ENCODE measurements at regions not wholly inside any gene's neighbourhood (a gene's known extent, or its start where the extent isn't known, plus 50 kb on each side); places are given as distances from the start of the nearest gene placed in this dataset.

- WGBS (ENCODE audit: insufficient coverage, low lambda C conversion rate): no CpG with 5 or more reads among the region's 4 CpGs
- no peak overlapping the region for H3K27ac ChIP-seq (ENCODE audit: low read length)
- no peaks in the 10 kb centered on the region for H3K36me3 ChIP-seq (ENCODE audit: control insufficient read depth, insufficient read depth, low read length)
- peaks cover 4% of the 10 kb centered on the region for H3K27me3 ChIP-seq (ENCODE audit: control insufficient read depth, insufficient read depth, low read length)
- no peak for DNase-seq
- no peaks in the 10 kb centered on the region for H3K4me1 ChIP-seq (ENCODE audit: control insufficient read depth, insufficient read depth, low read length)
- no peak overlapping the region for H3K4me3 ChIP-seq (ENCODE audit: low read length)
- H3K9me3 ChIP-seq (ENCODE audit: control insufficient read depth, low read depth, low read length): no peaks in the 10 kb centered on the region
These were observed 50.3 kb upstream of the ITGA11 start for GRCh38 chr15:68482246-68482645.

GRCh38 chr15:68483165-68483564 lies 51.2 kb upstream of the ITGA11 start:
- Histone ChIP-seq H3K4me1 (ENCODE audit: control insufficient read depth, insufficient read depth, low read length) (no peaks in the 10 kb centered on the region), H3K9me3 (ENCODE audit: control insufficient read depth, low read depth, low read length) (no peaks in the 10 kb centered on the region), H3K27ac (ENCODE audit: low read length) (no peak overlapping the region), H3K4me3 (ENCODE audit: low read length) (no peak overlapping the region), H3K27me3 (ENCODE audit: control insufficient read depth, insufficient read depth, low read length) (peaks cover 4% of the 10 kb centered on the region), H3K36me3 (ENCODE audit: control insufficient read depth, insufficient read depth, low read length) (no peaks in the 10 kb centered on the region)
- DNase-seq: no peak
- WGBS (ENCODE audit: insufficient coverage, low lambda C conversion rate): no CpG with 5 or more reads among the region's 3 CpGs

- DNase-seq: no peak
- H3K9me3 ChIP-seq (ENCODE audit: control insufficient read depth, low read depth, low read length): no peaks in the 10 kb centered on the region
These were observed 52.3 kb upstream of the ITGA11 start for GRCh38 chr15:68484220-68484619.

GRCh38 chr15:68484696-68485400 lies 52.9 kb upstream of the ITGA11 start:
- peaks cover 7% of the 10 kb centered on the region for H3K27me3 ChIP-seq (ENCODE audit: control insufficient read depth, insufficient read depth, low read length)
- DNase-seq: no peak
- no CpG with 5 or more reads among the region's 14 CpGs for WGBS (ENCODE audit: insufficient coverage, low lambda C conversion rate)
- no peaks in the 10 kb centered on the region for H3K4me1 ChIP-seq (ENCODE audit: control insufficient read depth, insufficient read depth, low read length)
- no peak overlapping the region for H3K27ac ChIP-seq (ENCODE audit: low read length)
- H3K4me3 ChIP-seq (ENCODE audit: low read length): no peak overlapping the region
- no peaks in the 10 kb centered on the region for H3K36me3 ChIP-seq (ENCODE audit: control insufficient read depth, insufficient read depth, low read length)
- H3K9me3 ChIP-seq (ENCODE audit: control insufficient read depth, low read depth, low read length): no peaks in the 10 kb centered on the region

More at GRCh38 chr15:68484220-68484619, 52.3 kb upstream of the ITGA11 start:
- Histone ChIP-seq H3K4me3 (ENCODE audit: low read length) (no peak overlapping the region), H3K36me3 (ENCODE audit: control insufficient read depth, insufficient read depth, low read length) (no peaks in the 10 kb centered on the region), H3K4me1 (ENCODE audit: control insufficient read depth, insufficient read depth, low read length) (no peaks in the 10 kb centered on the region), H3K27me3 (ENCODE audit: control insufficient read depth, insufficient read depth, low read length) (peaks cover 5% of the 10 kb centered on the region), H3K27ac (ENCODE audit: low read length) (no peak overlapping the region)

GRCh38 chr15:68485721-68486360 lies 53.9 kb upstream of the ITGA11 start:
- Histone ChIP-seq H3K27ac (ENCODE audit: low read length) (no peak overlapping the region), H3K36me3 (ENCODE audit: control insufficient read depth, insufficient read depth, low read length) (no peaks in the 10 kb centered on the region), H3K27me3 (ENCODE audit: control insufficient read depth, insufficient read depth, low read length) (peaks cover 2% of the 10 kb centered on the region), H3K4me1 (ENCODE audit: control insufficient read depth, insufficient read depth, low read length) (no peaks in the 10 kb centered on the region), H3K9me3 (ENCODE audit: control insufficient read depth, low read depth, low read length) (no peaks in the 10 kb centered on the region), H3K4me3 (ENCODE audit: low read length) (no peak overlapping the region)
- WGBS (ENCODE audit: insufficient coverage, low lambda C conversion rate): no CpG with 5 or more reads among the region's 6 CpGs
- peak in 1 of 2 donors; percentile 15 for DNase-seq

- DNase-seq: no peak
- H3K27ac ChIP-seq (ENCODE audit: low read length): no peak overlapping the region
- peaks cover 5% of the 10 kb centered on the region for H3K27me3 ChIP-seq (ENCODE audit: control insufficient read depth, insufficient read depth, low read length)
- no peaks in the 10 kb centered on the region for H3K4me1 ChIP-seq (ENCODE audit: control insufficient read depth, insufficient read depth, low read length)
- H3K4me3 ChIP-seq (ENCODE audit: low read length): no peak overlapping the region
- WGBS (ENCODE audit: insufficient coverage, low lambda C conversion rate): no CpG with 5 or more reads among the region's 5 CpGs
- no peaks in the 10 kb centered on the region for H3K36me3 ChIP-seq (ENCODE audit: control insufficient read depth, insufficient read depth, low read length)
- no peaks in the 10 kb centered on the region for H3K9me3 ChIP-seq (ENCODE audit: control insufficient read depth, low read depth, low read length)
These were observed 55.3 kb upstream of the ITGA11 start for GRCh38 chr15:68487087-68487843.

GRCh38 chr15:68488290-68488689 lies 56.3 kb upstream of the ITGA11 start:
- H3K4me3 ChIP-seq (ENCODE audit: low read length): no peak overlapping the region
- no peak overlapping the region for H3K27ac ChIP-seq (ENCODE audit: low read length)
- DNase-seq: no peak
- no CpG with 5 or more reads among the region's 5 CpGs for WGBS (ENCODE audit: insufficient coverage, low lambda C conversion rate)
- peaks cover 12% of the 10 kb centered on the region for H3K27me3 ChIP-seq (ENCODE audit: control insufficient read depth, insufficient read depth, low read length)
- no peaks in the 10 kb centered on the region for H3K9me3 ChIP-seq (ENCODE audit: control insufficient read depth, low read depth, low read length)
- H3K36me3 ChIP-seq (ENCODE audit: control insufficient read depth, insufficient read depth, low read length): no peaks in the 10 kb centered on the region
- no peaks in the 10 kb centered on the region for H3K4me1 ChIP-seq (ENCODE audit: control insufficient read depth, insufficient read depth, low read length)

- no peaks in the 10 kb centered on the region for H3K36me3 ChIP-seq (ENCODE audit: control insufficient read depth, insufficient read depth, low read length)
- DNase-seq: no peak
- H3K9me3 ChIP-seq (ENCODE audit: control insufficient read depth, low read depth, low read length): no peaks in the 10 kb centered on the region
- H3K4me3 ChIP-seq (ENCODE audit: low read length): no peak overlapping the region
- H3K27me3 ChIP-seq (ENCODE audit: control insufficient read depth, insufficient read depth, low read length): peaks cover 19% of the 10 kb centered on the region
- H3K27ac ChIP-seq (ENCODE audit: low read length): no peak overlapping the region
- no CpG with 5 or more reads among the region's 5 CpGs for WGBS (ENCODE audit: insufficient coverage, low lambda C conversion rate)
- no peaks in the 10 kb centered on the region for H3K4me1 ChIP-seq (ENCODE audit: control insufficient read depth, insufficient read depth, low read length)
These were observed 57.0 kb upstream of the ITGA11 start for GRCh38 chr15:68488966-68489365.

- no CpG with 5 or more reads among the region's 3 CpGs for WGBS (ENCODE audit: insufficient coverage, low lambda C conversion rate)
- H3K27ac ChIP-seq (ENCODE audit: low read length): no peak overlapping the region
- no peaks in the 10 kb centered on the region for H3K36me3 ChIP-seq (ENCODE audit: control insufficient read depth, insufficient read depth, low read length)
- H3K4me1 ChIP-seq (ENCODE audit: control insufficient read depth, insufficient read depth, low read length): no peaks in the 10 kb centered on the region
- no peak overlapping the region for H3K4me3 ChIP-seq (ENCODE audit: low read length)
- peaks cover 21% of the 10 kb centered on the region for H3K27me3 ChIP-seq (ENCODE audit: control insufficient read depth, insufficient read depth, low read length)
- H3K9me3 ChIP-seq (ENCODE audit: control insufficient read depth, low read depth, low read length): no peaks in the 10 kb centered on the region
- no peak for DNase-seq
These were observed 57.5 kb upstream of the ITGA11 start for GRCh38 chr15:68489421-68489820.

- H3K27ac ChIP-seq (ENCODE audit: low read length): no peak overlapping the region
- no CpG with 5 or more reads among the region's 5 CpGs for WGBS (ENCODE audit: insufficient coverage, low lambda C conversion rate)
These were observed 59.6 kb upstream of the ITGA11 start for GRCh38 chr15:68491415-68492106.

More at GRCh38 chr15:68491415-68492106, 59.6 kb upstream of the ITGA11 start:
- no peak for DNase-seq
- Histone ChIP-seq H3K27me3 (ENCODE audit: control insufficient read depth, insufficient read depth, low read length) (peaks cover 24% of the 10 kb centered on the region), H3K9me3 (ENCODE audit: control insufficient read depth, low read depth, low read length) (no peaks in the 10 kb centered on the region), H3K36me3 (ENCODE audit: control insufficient read depth, insufficient read depth, low read length) (no peaks in the 10 kb centered on the region), H3K4me1 (ENCODE audit: control insufficient read depth, insufficient read depth, low read length) (no peaks in the 10 kb centered on the region), H3K4me3 (ENCODE audit: low read length) (no peak overlapping the region)

Measured in large intestine (tissue), 3 donors.